OCI-LY7 (cell line): ENCODE measurements at regions not wholly inside any gene's neighbourhood (a gene's known extent, or its start where the extent isn't known, plus 50 kb on each side); places are given as distances from the start of the nearest gene placed in this dataset.

Source experiments
- CTCF ChIP-seq: fragments of 200-600 bp; sonication (generic); conservative IDR thresholded peaks from 2 replicates; pipeline ENCODE4 v1.5.1; 2014; ENCODE audit warnings: mild to moderate bottlenecking, antibody characterized with exemption, low read length, moderate library complexity, mixed read lengths
- EZH2phosphoT487 ChIP-seq: fragments of 200-600 bp; sonication (generic); IDR thresholded peaks from 2 replicates; pipeline ENCODE4 v1.6.1; 2018; ENCODE audit warnings: low read depth, borderline replicate concordance, mild to moderate bottlenecking, mixed run types, antibody characterized with exemption, low read length, moderate library complexity, mixed read lengths

GRCh38 chr20:48476854-48477253 lies 350.9 kb downstream of the PREX1 start:
- no peak for TF ChIP-seq EZH2phosphoT487
- no peak for TF ChIP-seq CTCF
